ENCODE measurements at regions not wholly inside any gene's neighbourhood (a gene's known extent, or its start where the extent isn't known, plus 50 kb on each side); places are given as distances from the start of the nearest gene placed in this dataset.

DNA sequence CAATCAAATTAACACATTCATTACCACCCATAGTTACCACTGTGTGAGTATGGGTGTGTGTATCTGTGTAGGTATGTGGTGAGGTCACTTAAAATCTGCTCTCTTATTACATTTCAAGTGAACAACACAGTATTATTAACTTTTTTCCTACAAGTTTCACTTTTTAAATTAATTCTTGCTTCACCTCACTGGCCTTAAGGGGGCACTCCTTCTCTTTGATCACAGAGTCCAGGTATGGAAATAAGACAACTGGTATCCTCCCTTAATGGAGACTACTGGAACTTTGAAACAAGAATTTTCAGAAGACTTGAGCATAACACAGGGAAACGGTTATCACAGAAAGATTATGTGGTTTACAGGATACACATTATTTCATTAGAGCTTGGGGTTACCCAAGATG lies 255.8 kb downstream of the ASXL3 start:
- no peaks in the 10 kb centered on the region for H3K27me3 Mint-ChIP-seq (ENCODE audit: low read depth, unreplicated experiment)
- H3K27me3 ChIP-seq (ENCODE audit: insufficient read depth, low read length), result no peaks in the 10 kb centered on the region
- H3K36me3 Mint-ChIP-seq (ENCODE audit: low read depth, unreplicated experiment), result peaks cover 2% of the 10 kb centered on the region
- no peak overlapping the region for H3K9ac ChIP-seq (ENCODE audit: low read length)
- H3K9me3 ChIP-seq (ENCODE audit: insufficient read depth, low read depth, low read length), result peaks cover 2% of the 10 kb centered on the region
- H3K4me3 Mint-ChIP-seq (ENCODE audit: unreplicated experiment), result no peak overlapping the region
- no peaks in the 10 kb centered on the region for H3K79me2 ChIP-seq (ENCODE audit: insufficient read depth, low read length)
- no peak overlapping the region for H3K27ac Mint-ChIP-seq (ENCODE audit: unreplicated experiment)
- no peaks in the 10 kb centered on the region for H4K20me1 ChIP-seq (ENCODE audit: insufficient read depth, low read length)
- no peak overlapping the region for H2AFZ ChIP-seq (ENCODE audit: low read depth, low read length)
- H3K9me3 Mint-ChIP-seq (ENCODE audit: unreplicated experiment), result peaks cover 8% of the 10 kb centered on the region
- H3K4me1 ChIP-seq (ENCODE audit: insufficient read depth, low read length), result no peaks in the 10 kb centered on the region
- H3K27ac ChIP-seq (ENCODE audit: low read depth, low read length), result no peak overlapping the region
- DNase-seq (ENCODE audit: low read depth), result no peak
- no peak overlapping the region for H3K4me2 ChIP-seq (ENCODE audit: low read length)
- H3K4me1 Mint-ChIP-seq (ENCODE audit: low read depth, unreplicated experiment), result no peaks in the 10 kb centered on the region
- no peaks in the 10 kb centered on the region for H3K36me3 ChIP-seq (ENCODE audit: insufficient read depth, low read length)
- TF ChIP-seq, protein P1, sequence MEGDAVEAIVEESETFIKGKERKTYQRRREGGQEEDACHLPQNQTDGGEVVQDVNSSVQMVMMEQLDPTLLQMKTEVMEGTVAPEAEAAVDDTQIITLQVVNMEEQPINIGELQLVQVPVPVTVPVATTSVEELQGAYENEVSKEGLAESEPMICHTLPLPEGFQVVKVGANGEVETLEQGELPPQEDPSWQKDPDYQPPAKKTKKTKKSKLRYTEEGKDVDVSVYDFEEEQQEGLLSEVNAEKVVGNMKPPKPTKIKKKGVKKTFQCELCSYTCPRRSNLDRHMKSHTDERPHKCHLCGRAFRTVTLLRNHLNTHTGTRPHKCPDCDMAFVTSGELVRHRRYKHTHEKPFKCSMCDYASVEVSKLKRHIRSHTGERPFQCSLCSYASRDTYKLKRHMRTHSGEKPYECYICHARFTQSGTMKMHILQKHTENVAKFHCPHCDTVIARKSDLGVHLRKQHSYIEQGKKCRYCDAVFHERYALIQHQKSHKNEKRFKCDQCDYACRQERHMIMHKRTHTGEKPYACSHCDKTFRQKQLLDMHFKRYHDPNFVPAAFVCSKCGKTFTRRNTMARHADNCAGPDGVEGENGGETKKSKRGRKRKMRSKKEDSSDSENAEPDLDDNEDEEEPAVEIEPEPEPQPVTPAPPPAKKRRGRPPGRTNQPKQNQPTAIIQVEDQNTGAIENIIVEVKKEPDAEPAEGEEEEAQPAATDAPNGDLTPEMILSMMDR (IDR thresholded peaks at IDR 0.05; ENCODE audit: insufficient read depth, low read depth, low read length), result no peak
- FAIRE-seq, result no peak
- H3K4me3 ChIP-seq (ENCODE audit: insufficient read depth, low read depth, low read length), result no peak overlapping the region

DNA sequence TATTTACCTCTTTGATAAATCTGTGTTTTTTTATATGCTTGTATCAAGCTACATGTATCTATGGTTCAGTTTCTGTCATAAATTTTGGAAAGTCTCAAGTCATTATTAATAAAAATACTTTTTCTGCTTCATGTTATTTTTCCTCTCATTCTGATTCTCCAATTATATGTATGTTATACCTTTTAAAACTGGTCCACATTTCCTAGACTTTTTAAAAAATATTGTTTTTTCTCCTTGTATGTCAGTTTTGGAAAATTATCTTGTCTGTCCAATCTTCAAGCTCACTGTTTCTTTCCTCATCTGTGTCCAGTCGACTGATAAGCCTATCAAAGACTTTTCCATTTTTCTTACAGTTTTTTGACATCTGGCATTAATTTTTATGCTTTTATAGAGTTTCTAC lies 253.4 kb downstream of the ASXL3 start:
- FAIRE-seq, result no peak
- Histone ChIP-seq H3K79me2 (ENCODE audit: insufficient read depth, low read length) (no peaks in the 10 kb centered on the region), H3K9ac (ENCODE audit: low read length) (no peak overlapping the region), H3K36me3 (ENCODE audit: insufficient read depth, low read length) (no peaks in the 10 kb centered on the region), H3K4me2 (ENCODE audit: low read length) (no peak overlapping the region), H4K20me1 (ENCODE audit: insufficient read depth, low read length) (no peaks in the 10 kb centered on the region), H3K9me3 (ENCODE audit: insufficient read depth, low read depth, low read length) (peaks cover 2% of the 10 kb centered on the region), H3K4me1 (ENCODE audit: insufficient read depth, low read length) (no peaks in the 10 kb centered on the region), H2AFZ (ENCODE audit: low read depth, low read length) (no peak overlapping the region), H3K27ac (ENCODE audit: low read depth, low read length) (no peak overlapping the region), H3K27me3 (ENCODE audit: insufficient read depth, low read length) (no peaks in the 10 kb centered on the region), H3K4me3 (ENCODE audit: insufficient read depth, low read depth, low read length) (no peak overlapping the region)
- TF ChIP-seq, protein P1 (IDR thresholded peaks at IDR 0.05; ENCODE audit: insufficient read depth, low read depth, low read length), result no peak
- TF ChIP-seq EZH2 (IDR thresholded peaks at IDR 0.05; ENCODE audit: insufficient read depth, low read length), result no peak
- Mint-ChIP-seq H3K27me3 (ENCODE audit: low read depth, unreplicated experiment) (no peaks in the 10 kb centered on the region), H3K4me3 (ENCODE audit: unreplicated experiment) (no peak overlapping the region), H3K36me3 (ENCODE audit: low read depth, unreplicated experiment) (peaks cover 2% of the 10 kb centered on the region), H3K4me1 (ENCODE audit: low read depth, unreplicated experiment) (no peaks in the 10 kb centered on the region), H3K9me3 (ENCODE audit: unreplicated experiment) (peaks cover 8% of the 10 kb centered on the region), H3K27ac (ENCODE audit: unreplicated experiment) (no peak overlapping the region)
- no peak for DNase-seq (ENCODE audit: low read depth)

DNA sequence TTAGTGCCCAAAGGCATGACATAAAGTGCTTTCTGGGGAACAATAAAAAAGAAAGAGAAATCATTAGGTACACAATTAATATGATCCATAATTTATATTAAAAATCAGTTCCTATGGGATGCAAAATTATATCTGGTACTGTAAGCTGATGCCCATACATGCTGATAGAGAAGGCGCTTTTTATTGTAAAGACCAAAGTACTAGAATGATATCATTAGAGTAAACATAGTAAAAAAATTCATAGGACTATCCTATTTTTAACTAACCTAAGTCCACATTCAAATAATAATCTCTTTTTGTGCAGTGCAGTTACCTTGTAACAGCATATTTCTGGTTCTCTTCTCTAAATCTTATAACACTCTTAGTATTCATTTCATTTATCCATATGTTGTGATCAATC lies 252.2 kb downstream of the ASXL3 start:
- Histone ChIP-seq H3K4me2 (ENCODE audit: low read length) (no peak overlapping the region), H3K27ac (ENCODE audit: low read depth, low read length) (no peak overlapping the region), H3K9me3 (ENCODE audit: insufficient read depth, low read depth, low read length) (peaks cover 2% of the 10 kb centered on the region), H3K9ac (ENCODE audit: low read length) (no peak overlapping the region), H3K36me3 (ENCODE audit: insufficient read depth, low read length) (no peaks in the 10 kb centered on the region), H3K27me3 (ENCODE audit: insufficient read depth, low read length) (no peaks in the 10 kb centered on the region), H2AFZ (ENCODE audit: low read depth, low read length) (no peak overlapping the region), H3K79me2 (ENCODE audit: insufficient read depth, low read length) (no peaks in the 10 kb centered on the region), H3K4me1 (ENCODE audit: insufficient read depth, low read length) (no peaks in the 10 kb centered on the region), H4K20me1 (ENCODE audit: insufficient read depth, low read length) (no peaks in the 10 kb centered on the region), H3K4me3 (ENCODE audit: insufficient read depth, low read depth, low read length) (no peak overlapping the region)
- H3K27me3 Mint-ChIP-seq (ENCODE audit: low read depth, unreplicated experiment), result no peaks in the 10 kb centered on the region
- peaks cover 8% of the 10 kb centered on the region for H3K9me3 Mint-ChIP-seq (ENCODE audit: unreplicated experiment)
- DNase-seq (ENCODE audit: low read depth) (no peak), FAIRE-seq (no peak)
- no peak overlapping the region for H3K27ac Mint-ChIP-seq (ENCODE audit: unreplicated experiment)
- TF ChIP-seq EZH2 (IDR thresholded peaks at IDR 0.05; ENCODE audit: insufficient read depth, low read length), result no peak
- TF ChIP-seq, protein P1 (IDR thresholded peaks at IDR 0.05; ENCODE audit: insufficient read depth, low read depth, low read length), result no peak
- H3K4me1 Mint-ChIP-seq (ENCODE audit: low read depth, unreplicated experiment), result no peaks in the 10 kb centered on the region
- peaks cover 2% of the 10 kb centered on the region for H3K36me3 Mint-ChIP-seq (ENCODE audit: low read depth, unreplicated experiment)
- H3K4me3 Mint-ChIP-seq (ENCODE audit: unreplicated experiment), result no peak overlapping the region

All from astrocyte (in vitro differentiated cells and primary cell).